Endothelial cell of umbilical vein (primary cell): ENCODE measurements at regions not wholly inside any gene's neighbourhood (a gene's known extent, or its start where the extent isn't known, plus 50 kb on each side); places are given as distances from the start of the nearest gene placed in this dataset.

Experiments used
- BruUV-seq: library from RNA; stranded (reverse); fragments of 400-500 nt; replicated peaks from 2 replicates; lab custom pipeline; 2021; lab: Mats Ljungman, UMichigan
- CTCF ChIA-PET: fragments of 300-600, 350-600 bp; sonication (Branson Sonifier 250); formaldehyde crosslinking; loops from one replicate; lab custom pipeline; 2021; ENCODE audit warnings: antibody characterized with exemption, inconsistent platforms; lab: Charles Lee
- POLR2A ChIA-PET: fragments of 300-600, 350-600 bp; sonication (Branson Sonifier 250); formaldehyde crosslinking; loops from one replicate; lab custom pipeline; 2021; ENCODE audit warnings: antibody characterized with exemption, inconsistent platforms; lab: Charles Lee
- DNase-seq: peaks from one replicate; pipeline ENCODE4 v3.0.0-alpha.2; 2011; ENCODE audit warnings: low read depth, low spot score
- FAIRE-seq: peaks from 2 replicates; lab custom pipeline; 2011; peaks lifted over from hg19 to GRCh38; lab: Jason Lieb, UNC
- H2AFZ ChIP-seq: 2 replicates; pipeline ENCODE4 v1.6.0; 2012; ENCODE audit warnings: low read depth, low read length, control low read depth, inconsistent platforms
- H3K27ac ChIP-seq: 2 replicates; pipeline ENCODE4 v1.5.1; 2011; ENCODE audit warnings: low read depth, mild to moderate bottlenecking, control low read depth, low read length, moderate library complexity; ENCODE audit not compliant: insufficient read depth
- H3K27me3 ChIP-seq, 2 experiments: 2 replicates each; pipeline versions ENCODE4 v1.6.0 to v1.6.1; 2011; ENCODE audit warnings: low read length in 2 of 2, mixed read lengths in 1 of 2; ENCODE audit not compliant: control insufficient read depth in 2 of 2, insufficient read depth in 2 of 2
- H3K36me3 ChIP-seq, 2 experiments: 2 replicates in 1 of 2; 3 replicates in 1 of 2; pipeline ENCODE4 v1.5.1; 2011; ENCODE audit warnings: low read length in 2 of 2, mild to moderate bottlenecking in 1 of 2, moderate library complexity in 1 of 2; ENCODE audit not compliant: control insufficient read depth in 2 of 2, insufficient read depth in 2 of 2; ENCODE audit errors: extremely low read depth in 1 of 2
- H3K4me1 ChIP-seq: 3 replicates; pipeline ENCODE4 v1.5.1; 2011; ENCODE audit warnings: mild to moderate bottlenecking, low read length; ENCODE audit not compliant: control insufficient read depth, insufficient read depth; ENCODE audit errors: extremely low read depth
- H3K4me2 ChIP-seq: 2 replicates; pipeline ENCODE4 v1.6.1; 2011; ENCODE audit warnings: low read length, control low read depth, mixed read lengths; ENCODE audit not compliant: insufficient read depth
- H3K4me3 ChIP-seq, 3 experiments: fragments of 200-600 bp in 1 of 3; sonication (generic), shearing (Covaris generic) in 1 of 3; replicated peaks in 1 of 3; 2 replicates each; pipeline ENCODE4 v1.5.1; 2011 to 2016; ENCODE audit warnings: control low read depth in 3 of 3, low read length in 3 of 3, mild to moderate bottlenecking in 2 of 3, inconsistent platforms in 1 of 3, low read depth in 1 of 3, moderate library complexity in 1 of 3; ENCODE audit not compliant: insufficient read depth in 1 of 3
- H3K79me2 ChIP-seq: 2 replicates; pipeline ENCODE4 v1.6.0; 2012; ENCODE audit warnings: low read length, inconsistent platforms; ENCODE audit not compliant: control insufficient read depth, insufficient read depth
- H3K9ac ChIP-seq: replicated peaks from 2 replicates; pipeline ENCODE3; 2011; ENCODE audit warnings: low read length, control low read depth; ENCODE audit not compliant: insufficient read depth; ENCODE audit errors: extremely low read depth
- H3K9me1 ChIP-seq: replicated peaks from 3 replicates; pipeline ENCODE4 v1.6.0; 2011; ENCODE audit warnings: mild to moderate bottlenecking, low read length; ENCODE audit not compliant: control insufficient read depth, insufficient read depth; ENCODE audit errors: extremely low read depth
- H3K9me3 ChIP-seq: replicated peaks from 2 replicates; pipeline ENCODE4 v1.5.1; 2012; ENCODE audit warnings: low read length, inconsistent platforms; ENCODE audit not compliant: control insufficient read depth, insufficient read depth
- H4K20me1 ChIP-seq: replicated peaks from 2 replicates; pipeline ENCODE3; 2011; ENCODE audit warnings: mild to moderate bottlenecking, low read length; ENCODE audit not compliant: control insufficient read depth, insufficient read depth; ENCODE audit errors: extremely low read depth
- CTCF ChIP-seq, 2 donors: IDR thresholded peaks; 1 replicate in 1 of 2; 2 replicates in 1 of 2; pipeline ENCODE4 v1.5.1; 2011; ENCODE audit warnings: low read length in 2 of 2, mild to moderate bottlenecking in 2 of 2, moderate library complexity in 2 of 2, control low read depth in 1 of 2, inconsistent platforms in 1 of 2, low read depth in 1 of 2; ENCODE audit not compliant: insufficient read depth in 1 of 2; ENCODE audit errors: extremely low read depth in 1 of 2
- EZH2 ChIP-seq: IDR thresholded peaks from 2 replicates; pipeline ENCODE4 v1.6.1; 2012; ENCODE audit warnings: borderline replicate concordance, low read depth, mild to moderate bottlenecking, moderate library complexity, low read length, inconsistent platforms; ENCODE audit not compliant: severe bottlenecking
- FOS ChIP-seq: IDR thresholded peaks from 2 replicates; pipeline ENCODE4 v1.6.1; 2011; ENCODE audit warnings: mild to moderate bottlenecking, low read length, moderate library complexity, borderline replicate concordance; ENCODE audit not compliant: insufficient read depth
- GATA2 ChIP-seq: IDR thresholded peaks from 2 replicates; pipeline ENCODE4 v1.7.0; 2011; ENCODE audit warnings: low read depth, mild to moderate bottlenecking, moderate library complexity, mixed read lengths, low read length; ENCODE audit not compliant: insufficient read length, insufficient read depth
- JUN ChIP-seq: IDR thresholded peaks from 2 replicates; pipeline ENCODE4 v1.6.1; 2011; ENCODE audit warnings: borderline replicate concordance, low read depth; ENCODE audit not compliant: insufficient read length, insufficient read depth
- MAX ChIP-seq: IDR thresholded peaks from 2 replicates; pipeline ENCODE4 v1.6.1; 2011; ENCODE audit not compliant: insufficient read depth, insufficient read length
- MYC ChIP-seq: IDR thresholded peaks from one replicate; pipeline ENCODE4 v1.6.1; 2011; ENCODE audit warnings: mild to moderate bottlenecking, low read depth, low read length
- POLR2A ChIP-seq: IDR thresholded peaks from 2 replicates; pipeline ENCODE4 v1.6.1; 2012; ENCODE audit warnings: low read depth, mild to moderate bottlenecking, control low read depth, low read length
- POLR2AphosphoS5 ChIP-seq: IDR thresholded peaks from 2 replicates; pipeline ENCODE4 v1.6.1; 2012; ENCODE audit warnings: low read depth, mild to moderate bottlenecking, control low read depth, low read length, moderate library complexity; ENCODE audit not compliant: insufficient read depth
- dilution Hi-C: fragments of 300-500 bp; cut with MboI; formaldehyde crosslinking; loops from one replicate; pipeline ENCODE4 v1.15.0; 2019; ENCODE audit warnings: low sequenced_read_pairs; ENCODE audit not compliant: extremely low pct_ligation_motif_present
- intact Hi-C: fragments of 100-400 bp; cut with micrococcal nuclease; formaldehyde crosslinking; loops from one replicate; pipeline ENCODE4 v1.10.0; 2022

DNA sequence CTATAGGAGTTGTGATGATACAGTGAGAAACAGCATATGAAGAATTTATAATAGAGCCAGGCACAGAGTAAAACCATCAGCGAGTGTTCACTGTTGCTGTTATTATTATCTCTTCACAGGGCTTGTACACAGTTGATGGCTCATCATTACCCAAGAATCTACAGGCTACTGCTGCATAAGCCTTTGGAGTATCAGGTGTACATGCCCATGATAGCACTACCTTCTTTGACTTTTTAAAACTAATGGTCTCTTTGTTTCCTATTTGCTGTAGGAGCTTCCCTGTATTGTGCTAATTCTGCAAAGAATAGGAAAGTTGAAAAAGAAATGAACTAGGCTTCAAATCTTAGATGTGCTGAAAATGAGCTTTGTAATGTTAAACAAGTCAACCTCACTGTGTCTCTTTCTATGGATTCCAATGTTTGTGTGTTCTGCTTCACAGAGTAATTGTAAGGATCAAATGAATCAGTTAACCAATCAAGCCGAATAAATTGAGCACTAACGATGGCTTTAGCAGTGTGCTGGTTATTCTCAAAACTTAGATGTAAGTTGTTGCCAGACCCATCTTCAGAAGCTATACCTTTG lies 138.8 kb downstream of the TUSC7 start:
- intact Hi-C loops = no loop called here
- Histone ChIP-seq H3K4me3 (no peak overlapping the region), H3K27me3 (peaks cover 0 to 6% of the 10 kb centered on the region in 2 experiments), H3K79me2 (no peaks in the 10 kb centered on the region), H3K27ac (no peak overlapping the region), H3K9ac (no peak overlapping the region), H3K4me2 (no peak overlapping the region), H4K20me1 (no peaks in the 10 kb centered on the region), H3K4me1 (no peaks in the 10 kb centered on the region), H2AFZ (no peak overlapping the region), H3K36me3 (no peaks in the 10 kb centered on the region), H3K9me1 (no peaks in the 10 kb centered on the region), H3K9me3 (no peaks in the 10 kb centered on the region)
- no TSS peak for BruUV-seq
- TF ChIP-seq EZH2 = no peak
- TF ChIP-seq POLR2AphosphoS5 = no peak
- TF ChIP-seq GATA2 = no peak
- no peak for TF ChIP-seq MAX
- TF ChIP-seq FOS = no peak
- no peak for TF ChIP-seq MYC
- TF ChIP-seq CTCF (IDR thresholded peaks at IDR 0.05; ENCODE audit: extremely low read depth in 1 of 2, insufficient read depth in 1 of 2, low read depth in 1 of 2, low read length in 2 of 2) = no peak
- TF ChIP-seq JUN = no peak
- no peak for TF ChIP-seq POLR2A
- DNase-seq (no peak), FAIRE-seq (no peak)
- CTCF ChIA-PET = no interaction called here
- POLR2A ChIA-PET = no interaction called here
- dilution Hi-C loops = no loop called here
